ENCODE measurements at regions not wholly inside any gene's neighbourhood (a gene's known extent, or its start where the extent isn't known, plus 50 kb on each side); places are given as distances from the start of the nearest gene placed in this dataset.

DNA sequence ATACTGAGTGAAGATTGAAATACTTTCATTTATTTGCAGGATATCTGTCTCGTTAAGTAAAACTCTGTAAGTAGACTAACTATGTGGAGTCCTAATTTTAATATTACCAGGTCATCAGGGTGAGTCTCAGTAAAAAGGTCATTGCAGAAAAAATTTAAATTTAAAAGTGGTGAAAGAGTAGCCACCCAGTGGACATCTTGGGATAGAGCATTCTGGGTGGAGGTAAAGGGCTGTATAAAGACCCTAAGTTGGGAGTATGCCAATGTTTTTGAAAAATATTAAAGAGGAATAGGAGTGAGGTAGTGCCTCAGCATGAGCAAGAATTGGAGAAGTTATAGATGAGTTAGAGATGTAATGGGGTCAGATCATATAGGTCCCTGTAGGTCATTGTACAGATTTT is 145.5 kb downstream of the HMHB1 start:
- H3K4me2 ChIP-seq (ENCODE audit: low read length), result no peak overlapping the region
- no peak overlapping the region for H3K9ac ChIP-seq (ENCODE audit: low read length)
- no peaks in the 10 kb centered on the region for H3K79me2 ChIP-seq (ENCODE audit: low read length)
- no peaks in the 10 kb centered on the region for H3K9me3 ChIP-seq (ENCODE audit: insufficient read depth, low read length)
- H3K27ac ChIP-seq (ENCODE audit: low read length), result no peak overlapping the region
- H3K4me1 ChIP-seq (ENCODE audit: low read length), result no peaks in the 10 kb centered on the region
- H4K20me1 ChIP-seq (ENCODE audit: insufficient read depth, low read length), result no peaks in the 10 kb centered on the region
- no peak overlapping the region for H3K4me3 ChIP-seq (ENCODE audit: low read length)
- H2AFZ ChIP-seq (ENCODE audit: low read depth, low read length), result no peak overlapping the region
- no peaks in the 10 kb centered on the region for H3K27me3 ChIP-seq (ENCODE audit: low read depth, low read length)
- no peaks in the 10 kb centered on the region for H3K36me3 ChIP-seq (replicated peaks; ENCODE audit: low read depth, low read length)
- TF ChIP-seq, protein P1, sequence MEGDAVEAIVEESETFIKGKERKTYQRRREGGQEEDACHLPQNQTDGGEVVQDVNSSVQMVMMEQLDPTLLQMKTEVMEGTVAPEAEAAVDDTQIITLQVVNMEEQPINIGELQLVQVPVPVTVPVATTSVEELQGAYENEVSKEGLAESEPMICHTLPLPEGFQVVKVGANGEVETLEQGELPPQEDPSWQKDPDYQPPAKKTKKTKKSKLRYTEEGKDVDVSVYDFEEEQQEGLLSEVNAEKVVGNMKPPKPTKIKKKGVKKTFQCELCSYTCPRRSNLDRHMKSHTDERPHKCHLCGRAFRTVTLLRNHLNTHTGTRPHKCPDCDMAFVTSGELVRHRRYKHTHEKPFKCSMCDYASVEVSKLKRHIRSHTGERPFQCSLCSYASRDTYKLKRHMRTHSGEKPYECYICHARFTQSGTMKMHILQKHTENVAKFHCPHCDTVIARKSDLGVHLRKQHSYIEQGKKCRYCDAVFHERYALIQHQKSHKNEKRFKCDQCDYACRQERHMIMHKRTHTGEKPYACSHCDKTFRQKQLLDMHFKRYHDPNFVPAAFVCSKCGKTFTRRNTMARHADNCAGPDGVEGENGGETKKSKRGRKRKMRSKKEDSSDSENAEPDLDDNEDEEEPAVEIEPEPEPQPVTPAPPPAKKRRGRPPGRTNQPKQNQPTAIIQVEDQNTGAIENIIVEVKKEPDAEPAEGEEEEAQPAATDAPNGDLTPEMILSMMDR (IDR thresholded peaks at IDR 0.05; ENCODE audit: low read depth, low read length), result peak; percentile 24; the same call in 1 of the 2 replicates
- no peak for TF ChIP-seq EZH2phosphoT487 (IDR thresholded peaks at IDR 0.05; ENCODE audit: low read depth)

DNA sequence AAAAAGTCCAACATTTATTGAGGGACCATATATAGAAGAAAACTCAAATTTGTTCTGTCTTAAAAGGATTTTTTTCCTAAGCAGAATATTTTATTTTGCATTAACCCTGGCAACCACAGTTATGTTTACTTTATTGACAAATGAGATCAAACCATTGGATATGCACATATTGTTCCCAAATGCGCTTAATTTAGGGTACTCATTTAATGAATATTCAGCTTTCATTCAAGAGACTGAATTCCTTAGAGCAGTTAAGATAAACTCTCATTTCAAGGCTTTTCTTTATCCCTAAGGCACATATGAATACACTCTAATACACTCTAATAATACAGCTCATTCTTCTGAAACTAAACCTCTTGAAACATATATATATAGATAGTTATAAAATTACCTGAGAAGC is 150.2 kb downstream of the HMHB1 start:
- Histone ChIP-seq H3K4me3 (ENCODE audit: low read length) (no peak overlapping the region), H3K9ac (ENCODE audit: low read length) (no peak overlapping the region), H3K36me3 (replicated peaks; ENCODE audit: low read depth, low read length) (no peaks in the 10 kb centered on the region), H2AFZ (ENCODE audit: low read depth, low read length) (no peak overlapping the region), H3K4me2 (ENCODE audit: low read length) (no peak overlapping the region), H3K79me2 (ENCODE audit: low read length) (no peaks in the 10 kb centered on the region), H4K20me1 (ENCODE audit: insufficient read depth, low read length) (no peaks in the 10 kb centered on the region), H3K27me3 (ENCODE audit: low read depth, low read length) (no peaks in the 10 kb centered on the region), H3K9me3 (ENCODE audit: insufficient read depth, low read length) (no peaks in the 10 kb centered on the region), H3K27ac (ENCODE audit: low read length) (no peak overlapping the region), H3K4me1 (ENCODE audit: low read length) (no peaks in the 10 kb centered on the region)
- TF ChIP-seq, protein P1 (IDR thresholded peaks at IDR 0.05; ENCODE audit: low read depth, low read length), result no peak
- TF ChIP-seq EZH2phosphoT487 (IDR thresholded peaks at IDR 0.05; ENCODE audit: low read depth), result no peak

DNA sequence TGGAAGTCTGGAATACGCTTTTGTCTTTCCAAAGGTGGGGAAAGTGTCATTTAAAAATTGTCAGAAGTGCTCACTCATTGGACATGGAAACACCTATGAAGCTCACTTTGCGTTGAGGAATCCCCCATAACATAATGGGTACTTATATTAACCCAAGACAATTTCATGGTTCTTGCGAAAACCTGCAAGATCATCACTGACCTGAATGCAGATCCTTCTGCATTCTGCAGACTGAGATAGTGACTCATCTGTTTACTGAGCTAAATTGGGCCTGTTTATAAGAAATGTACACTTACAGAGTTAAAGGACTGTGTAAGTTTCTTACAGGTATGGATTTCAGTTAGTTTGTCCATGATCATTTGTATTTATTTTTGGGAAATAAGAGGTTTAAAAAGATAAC is 153.0 kb downstream of the HMHB1 start:
- H3K36me3 ChIP-seq (replicated peaks; ENCODE audit: low read depth, low read length), result no peaks in the 10 kb centered on the region
- H3K27me3 ChIP-seq (ENCODE audit: low read depth, low read length), result no peaks in the 10 kb centered on the region
- no peak overlapping the region for H3K4me2 ChIP-seq (ENCODE audit: low read length)
- H3K4me1 ChIP-seq (ENCODE audit: low read length), result no peaks in the 10 kb centered on the region
- H4K20me1 ChIP-seq (ENCODE audit: insufficient read depth, low read length), result no peaks in the 10 kb centered on the region
- no peak for TF ChIP-seq EZH2phosphoT487 (IDR thresholded peaks at IDR 0.05; ENCODE audit: low read depth)
- TF ChIP-seq, protein P1 (IDR thresholded peaks at IDR 0.05; ENCODE audit: low read depth, low read length), result no peak
- no peak overlapping the region for H3K9ac ChIP-seq (ENCODE audit: low read length)
- no peak overlapping the region for H3K4me3 ChIP-seq (ENCODE audit: low read length)
- no peak overlapping the region for H3K27ac ChIP-seq (ENCODE audit: low read length)
- H3K79me2 ChIP-seq (ENCODE audit: low read length), result no peaks in the 10 kb centered on the region
- no peaks in the 10 kb centered on the region for H3K9me3 ChIP-seq (ENCODE audit: insufficient read depth, low read length)
- H2AFZ ChIP-seq (ENCODE audit: low read depth, low read length), result no peak overlapping the region

DNA sequence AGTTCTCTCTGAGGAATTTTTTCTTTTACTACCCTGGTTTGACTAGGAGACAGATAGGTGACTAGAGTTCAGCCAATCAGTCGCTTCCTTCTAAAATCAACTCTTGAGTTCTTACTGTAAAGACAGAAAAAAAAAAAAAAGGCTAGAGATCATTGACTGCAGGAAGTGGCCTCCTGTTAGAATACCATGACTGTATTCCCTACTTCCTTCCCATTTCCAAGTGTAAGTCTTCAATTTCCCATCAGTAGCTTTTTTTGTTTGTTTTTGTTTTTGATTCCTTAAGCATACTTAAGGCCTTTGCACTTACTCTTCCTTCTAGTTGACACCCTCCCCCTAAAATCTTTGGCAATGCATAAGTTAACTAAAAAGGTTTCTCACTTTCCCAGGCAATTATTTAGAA is 154.3 kb downstream of the HMHB1 start:
- no peaks in the 10 kb centered on the region for H4K20me1 ChIP-seq (ENCODE audit: insufficient read depth, low read length)
- H3K4me2 ChIP-seq (ENCODE audit: low read length), result no peak overlapping the region
- H3K9me3 ChIP-seq (ENCODE audit: insufficient read depth, low read length), result no peaks in the 10 kb centered on the region
- H3K27ac ChIP-seq (ENCODE audit: low read length), result no peak overlapping the region
- TF ChIP-seq EZH2phosphoT487 (IDR thresholded peaks at IDR 0.05; ENCODE audit: low read depth), result no peak
- TF ChIP-seq, protein P1 (IDR thresholded peaks at IDR 0.05; ENCODE audit: low read depth, low read length), result no peak
- H3K36me3 ChIP-seq (replicated peaks; ENCODE audit: low read depth, low read length), result no peaks in the 10 kb centered on the region
- H3K79me2 ChIP-seq (ENCODE audit: low read length), result no peaks in the 10 kb centered on the region
- H3K4me3 ChIP-seq (ENCODE audit: low read length), result no peak overlapping the region
- no peak overlapping the region for H2AFZ ChIP-seq (ENCODE audit: low read depth, low read length)
- peaks cover 6% of the 10 kb centered on the region; the same call in 1 of the 2 replicates for H3K27me3 ChIP-seq (ENCODE audit: low read depth, low read length)
- no peaks in the 10 kb centered on the region for H3K4me1 ChIP-seq (ENCODE audit: low read length)
- H3K9ac ChIP-seq (ENCODE audit: low read length), result no peak overlapping the region
